K562 (cell line): ENCODE measurements at regions not wholly inside any gene's neighbourhood (a gene's known extent, or its start where the extent isn't known, plus 50 kb on each side); places are given as distances from the start of the nearest gene placed in this dataset.

Experiments used
- ATAC-seq: fragments of 200-7000 bp; cut with Tn5 transposase; 3 replicates; pipeline ENCODE4 v1.9.1; 2020; ENCODE audit warnings: moderate library complexity
- BruUV-seq: library from RNA; stranded (reverse); fragments of 400-500 nt; replicated peaks from 2 replicates; lab custom pipeline; 2021; lab: Mats Ljungman, UMichigan
- CTCF ChIA-PET: fragments of 300-600 bp; formaldehyde crosslinking; extraction: SDS; loops from one replicate; lab custom pipeline; 2021; ENCODE audit warnings: low intra/inter-chr PET ratio; lab: Yijun Ruan, JAX
- POLR2A ChIA-PET: fragments of 300-600, 350-650 bp; sonication (Branson Sonifier 250); formaldehyde crosslinking; extraction: SDS; loops from one replicate; lab custom pipeline; 2021; ENCODE audit warnings: antibody characterized with exemption, inconsistent platforms; lab: Yijun Ruan, JAX
- DNase-seq, 4 experiments: peaks; one replicate each; pipeline versions ENCODE4 v3.0.0 to v3.0.0-alpha.2; 2011 to 2018; ENCODE audit warnings: low spot score in 3 of 4, mixed read lengths in 3 of 4; ENCODE audit errors: extremely low read depth in 1 of 4
- FAIRE-seq: peaks from 2 replicates; lab custom pipeline; 2011; peaks lifted over from hg19 to GRCh38; lab: Jason Lieb, UNC
- H2AFZ ChIP-seq: 2 replicates; pipeline ENCODE4 v1.6.0; 2011; ENCODE audit warnings: low read depth, low read length, control low read depth, inconsistent platforms
- H3K27ac ChIP-seq: fragments of 200-600 bp; 3 replicates; pipeline ENCODE4 v1.8.0; 2011; ENCODE audit warnings: low read depth, mild to moderate bottlenecking, control low read depth, inconsistent platforms, low read length, moderate library complexity, mixed read lengths; ENCODE audit errors: extremely low read depth
- H3K27me3 ChIP-seq, 2 experiments: fragments of 300-600 bp in 1 of 2; 2 replicates in 1 of 2; 3 replicates in 1 of 2; pipeline versions ENCODE4 v1.6.0 to v1.8.0; 2011; ENCODE audit warnings: inconsistent platforms in 2 of 2, low read length in 2 of 2, mild to moderate bottlenecking in 1 of 2, mixed read lengths in 1 of 2, moderate library complexity in 1 of 2; ENCODE audit not compliant: control insufficient read depth in 2 of 2, insufficient read depth in 2 of 2
- H3K36me3 ChIP-seq: fragments of 300-600 bp; 3 replicates; pipeline ENCODE4 v1.8.0; 2011; ENCODE audit warnings: mild to moderate bottlenecking, low read length, inconsistent platforms; ENCODE audit not compliant: control insufficient read depth, insufficient read depth
- H3K4me1 ChIP-seq, 2 experiments: fragments of 200-600 bp in 1 of 2; replicated peaks in 1 of 2; 2 replicates in 1 of 2; 3 replicates in 1 of 2; pipeline versions ENCODE4 v1.5.1 to v1.8.0; 2011; ENCODE audit warnings: inconsistent platforms in 2 of 2, low read length in 2 of 2, mild to moderate bottlenecking in 1 of 2, mixed read lengths in 1 of 2, moderate library complexity in 1 of 2; ENCODE audit not compliant: control insufficient read depth in 2 of 2, insufficient read depth in 2 of 2
- H3K4me2 ChIP-seq: 2 replicates; pipeline ENCODE4 v1.6.1; 2011; ENCODE audit warnings: low read length, control low read depth, inconsistent platforms, mixed read lengths; ENCODE audit not compliant: insufficient read depth
- H3K4me3 ChIP-seq: fragments of 200-600 bp; sonication (generic), shearing (Covaris generic); 2 replicates; pipeline ENCODE4 v1.5.1; 2016; ENCODE audit warnings: control low read depth, inconsistent platforms
- H3K79me2 ChIP-seq: fragments of 200-600 bp; 3 replicates; pipeline ENCODE4 v1.8.0; 2011; ENCODE audit warnings: low read length, inconsistent platforms; ENCODE audit not compliant: control insufficient read depth, insufficient read depth
- H3K9ac ChIP-seq, 2 experiments: 2 replicates each; pipeline versions ENCODE4 v1.6.0 to v1.6.1; 2011; ENCODE audit warnings: low read depth in 2 of 2, low read length in 2 of 2, control low read depth in 1 of 2, inconsistent platforms in 1 of 2, mild to moderate bottlenecking in 1 of 2, mixed read lengths in 1 of 2; ENCODE audit not compliant: insufficient read depth in 1 of 2
- H3K9me1 ChIP-seq: one replicate; pipeline ENCODE4 v1.6.0; 2011; ENCODE audit warnings: inconsistent platforms, mild to moderate bottlenecking, low read length, moderate library complexity; ENCODE audit not compliant: control insufficient read depth, insufficient read depth
- H3K9me3 ChIP-seq: replicated peaks from 2 replicates; pipeline ENCODE4 v1.5.1; 2011; ENCODE audit warnings: low read depth, low read length, inconsistent platforms; ENCODE audit not compliant: control insufficient read depth, insufficient read depth
- H4K20me1 ChIP-seq: replicated peaks from 2 replicates; pipeline ENCODE4 v1.6.1; 2011; ENCODE audit warnings: low read length, inconsistent platforms, mixed read lengths; ENCODE audit not compliant: control insufficient read depth, insufficient read depth
- CHD1 ChIP-seq: fragments of 200-600 bp; sonication (generic); IDR thresholded peaks from one replicate; pipeline ENCODE4 v1.6.1; 2012; ENCODE audit warnings: mild to moderate bottlenecking, moderate library complexity, low read length, inconsistent platforms
- ESRRB ChIP-seq: fragments of 250-450 bp; sonication (Bioruptor Pico); IDR thresholded peaks from 2 replicates; pipeline ENCODE4 v1.5.0; 2020; ENCODE audit warnings: mild to moderate bottlenecking, moderate library complexity, borderline replicate concordance
- FIP1L1 ChIP-seq: fragments of 200-400 bp; formaldehyde crosslinking; IDR thresholded peaks from 2 replicates; pipeline ENCODE4 v1.6.1; 2018; ENCODE audit warnings: mild to moderate bottlenecking, low read depth, low read length; ENCODE audit not compliant: poor library complexity, severe bottlenecking
- HDAC2 ChIP-seq: fragments of 450-650 bp; IDR thresholded peaks from 2 replicates; pipeline ENCODE4 v1.6.1; 2016; ENCODE audit warnings: mild to moderate bottlenecking
- HNRNPL ChIP-seq: fragments of 200-400 bp; formaldehyde crosslinking; IDR thresholded peaks from 2 replicates; pipeline ENCODE4 v1.6.1; 2017; ENCODE audit warnings: low read depth, mild to moderate bottlenecking, low read length
- RAD21 ChIP-seq, 2 experiments: fragments of 250-450 bp in 1 of 2; fragments of 450-650 bp in 1 of 2; sonication (Bioruptor Pico) in 1 of 2; formaldehyde crosslinking in 1 of 2; IDR thresholded peaks in 1 of 2; conservative IDR thresholded peaks in 1 of 2; 2 replicates each; pipeline versions ENCODE4 v1.4.0 to v1.8.0; 2020 to 2022; ENCODE audit warnings: mild to moderate bottlenecking in 2 of 2, moderate library complexity in 1 of 2
- SIX5 ChIP-seq, 2 experiments: IDR thresholded peaks; 2 replicates each; pipeline ENCODE4 v1.6.1; 2011; ENCODE audit warnings: low read length in 2 of 2, borderline replicate concordance in 1 of 2, low read depth in 1 of 2, mild to moderate bottlenecking in 1 of 2, moderate library complexity in 1 of 2; ENCODE audit not compliant: insufficient read depth in 1 of 2
- SPI1 ChIP-seq: IDR thresholded peaks from 2 replicates; pipeline ENCODE4 v1.6.1; 2011; ENCODE audit warnings: low read depth, low read length, control low read depth, borderline replicate concordance
- TAF9B ChIP-seq: fragments of 450-650 bp; IDR thresholded peaks from 2 replicates; pipeline ENCODE4 v1.6.1; 2018; ENCODE audit warnings: mild to moderate bottlenecking; ENCODE audit not compliant: partially characterized antibody
- TEAD4 ChIP-seq, 2 experiments: sonication (generic) in 1 of 2; formaldehyde crosslinking in 1 of 2; IDR thresholded peaks; 2 replicates each; pipeline versions ENCODE4 v1.6.1 to v1.8.0; 2012 to 2022; ENCODE audit warnings: borderline replicate concordance in 1 of 2, inconsistent platforms in 1 of 2, low read length in 1 of 2, mild to moderate bottlenecking in 1 of 2, missing genetic modification reagents in 1 of 2
- ZNF354B ChIP-seq: fragments of 250-450 bp; sonication (Bioruptor Pico); IDR thresholded peaks from 2 replicates; pipeline ENCODE4 v1.4.0; 2020
- WGBS: fragments of 100-300 bp; shearing (Covaris generic); methylation state at CpG from one replicate; pipeline ENCODE4 v1.1.6; 2016; ENCODE audit warnings: low coverage, mixed read lengths; ENCODE audit not compliant: insufficient coverage; ENCODE audit errors: missing lambda C conversion rate; 5-methylcytosine and 5-hydroxymethylcytosine counted together
- in situ Hi-C: fragments of 300-500 bp; cut with MboI; formaldehyde crosslinking; loops from 4 replicates; pipeline ENCODE4 v1.15.0; 2018; ENCODE audit warnings: inconsistent platforms, mixed read lengths
- intact Hi-C: fragments of 100-400 bp; cut with micrococcal nuclease; formaldehyde crosslinking; loops from 2 replicates; pipeline ENCODE4 v1.14.2; 2022

GRCh38 chr22:40121461-40121860, 56.3 kb upstream of the TNRC6B start:
- intact Hi-C loops (no loop called here), in situ Hi-C loops (no loop called here)
- H3K9ac ChIP-seq, result no peak overlapping the region; a peak in 1 of 4 replicates
- no peaks in the 10 kb centered on the region for H3K79me2 ChIP-seq
- CTCF ChIA-PET, result no interaction called here
- 59% methylated on average over 4 of the region's 6 CpGs for WGBS
- no peak overlapping the region for H3K4me3 ChIP-seq
- H4K20me1 ChIP-seq, result no peaks in the 10 kb centered on the region
- H3K4me2 ChIP-seq, result no peak overlapping the region
- H3K9me1 ChIP-seq, result no peaks in the 10 kb centered on the region
- no peak for TF ChIP-seq CHD1
- TF ChIP-seq SPI1, result no peak
- TF ChIP-seq ZNF354B, result no peak
- no peak for TF ChIP-seq RAD21 (CRISPR knock-in tag; conservative IDR thresholded peaks at IDR 0.05 in 1 of 2, IDR thresholded peaks at IDR 0.05 in 1 of 2)
- TF ChIP-seq HDAC2, result no peak
- TF ChIP-seq FIP1L1, result no peak
- TF ChIP-seq SIX5 (IDR thresholded peaks at IDR 0.05; ENCODE audit: borderline replicate concordance in 1 of 2, insufficient read depth in 1 of 2, low read depth in 1 of 2, low read length in 2 of 2), result no peak
- TF ChIP-seq HNRNPL, result no peak
- TF ChIP-seq TEAD4 (IDR thresholded peaks at IDR 0.05; ENCODE audit: low read length), result no peak
- no peak for TF ChIP-seq TEAD4 (CRISPR knock-in tag; IDR thresholded peaks at IDR 0.05; ENCODE audit: borderline replicate concordance)
- no peak for TF ChIP-seq TAF9B
- no peak for TF ChIP-seq ESRRB
- TF ChIP-seq, all 486 proteins: peak for 0
- Histone ChIP-seq H3K9me3 (no peaks in the 10 kb centered on the region), H3K27ac (no peak overlapping the region), H3K4me1 (peaks cover 0 to 11% of the 10 kb centered on the region in 2 experiments; a peak in 1 of 5 replicates), H2AFZ (no peak overlapping the region), H3K27me3 (no peaks in the 10 kb centered on the region), H3K36me3 (no peaks in the 10 kb centered on the region; the same call in 2 of the 3 replicates)
- POLR2A ChIA-PET, result no interaction called here
- DNase-seq (no peak), ATAC-seq (no peak), FAIRE-seq (no peak)
- no TSS peak for BruUV-seq
